Bronchial epithelial cell (primary cell): ENCODE measurements at regions not wholly inside any gene's neighbourhood (a gene's known extent, or its start where the extent isn't known, plus 50 kb on each side); places are given as distances from the start of the nearest gene placed in this dataset.

ENCODE experiments used
- DNase-seq: peaks from one replicate; pipeline ENCODE4 v3.0.0-alpha.2; 2010; ENCODE audit warnings: low read depth
- FAIRE-seq: peaks from 2 replicates; lab custom pipeline; 2011; peaks lifted over from hg19 to GRCh38; lab: Jason Lieb, UNC
- H3K27me3 ChIP-seq: 2 replicates; pipeline ENCODE4 v1.5.1; 2011; ENCODE audit warnings: low read length; ENCODE audit not compliant: control insufficient read depth, insufficient read depth
- H3K36me3 ChIP-seq: 2 replicates; pipeline ENCODE4 v1.5.1; 2011; ENCODE audit warnings: low read length; ENCODE audit not compliant: control insufficient read depth, insufficient read depth
- H3K4me3 ChIP-seq: 2 replicates; pipeline ENCODE4 v1.5.1; 2011; ENCODE audit warnings: mild to moderate bottlenecking, low read depth, low read length, control low read depth
- CTCF ChIP-seq: IDR thresholded peaks from 2 replicates; pipeline ENCODE4 v1.5.1; 2011; ENCODE audit warnings: mild to moderate bottlenecking, moderate library complexity, low read length, control low read depth, inconsistent platforms; ENCODE audit not compliant: insufficient read depth, severe bottlenecking

- H3K27me3 ChIP-seq = no peaks in the 10 kb centered on the region
- H3K4me3 ChIP-seq = no peak overlapping the region
- no peak for DNase-seq
- no peak for TF ChIP-seq CTCF
- no peaks in the 10 kb centered on the region for H3K36me3 ChIP-seq
- FAIRE-seq = no peak
These were observed 1057.6 kb downstream of the GALC start for GRCh38 chr14:86935241-86935885.

GRCh38 chr14:86933958-86934595, 1058.9 kb downstream of the GALC start:
- FAIRE-seq (no peak), DNase-seq (no peak)
- H3K4me3 ChIP-seq = no peak overlapping the region
- no peak for TF ChIP-seq CTCF
- H3K27me3 ChIP-seq = no peaks in the 10 kb centered on the region
- H3K36me3 ChIP-seq = no peaks in the 10 kb centered on the region

- H3K27me3 ChIP-seq = no peaks in the 10 kb centered on the region
- DNase-seq = no peak
- no peaks in the 10 kb centered on the region for H3K36me3 ChIP-seq
- no peak overlapping the region for H3K4me3 ChIP-seq
- TF ChIP-seq CTCF = no peak
- no peak for FAIRE-seq
These were observed 1059.5 kb downstream of the GALC start for GRCh38 chr14:86933460-86933859.

- no peak for DNase-seq
- Histone ChIP-seq H3K36me3 (no peaks in the 10 kb centered on the region), H3K4me3 (no peak overlapping the region), H3K27me3 (no peaks in the 10 kb centered on the region)
- no peak for TF ChIP-seq CTCF
- no peak for FAIRE-seq
These were observed 1077.6 kb downstream of the GALC start for GRCh38 chr14:86915406-86915805.

GRCh38 chr14:86912709-86913108, 1080.3 kb downstream of the GALC start:
- TF ChIP-seq CTCF = no peak
- Histone ChIP-seq H3K27me3 (no peaks in the 10 kb centered on the region), H3K4me3 (no peak overlapping the region), H3K36me3 (no peaks in the 10 kb centered on the region)
- FAIRE-seq (no peak), DNase-seq (no peak)
